ENCODE measurements at regions not wholly inside any gene's neighbourhood (a gene's known extent, or its start where the extent isn't known, plus 50 kb on each side); places are given as distances from the start of the nearest gene placed in this dataset.

GRCh38 chr12:127655691-127656090 is 611.3 kb upstream of the TMEM132C start:
- ATAC-seq (ENCODE audit: poor library complexity): no peak
- DNase-seq: no peak

GRCh38 chr12:127656266-127656665 is 610.7 kb upstream of the TMEM132C start:
- DNase-seq (no peak), ATAC-seq (ENCODE audit: poor library complexity) (no peak)
- intact Hi-C loops (cut with DNase I): no loop called here

More at GRCh38 chr12:127655691-127656090, 611.3 kb upstream of the TMEM132C start:
- intact Hi-C loops (cut with DNase I): no loop called here

- DNase-seq: no peak
- no peak for ATAC-seq (ENCODE audit: poor library complexity)
Measured at GRCh38 chr12:127657036-127657435, 609.9 kb upstream of the TMEM132C start.

GRCh38 chr12:127660961-127661360 is 606.0 kb upstream of the TMEM132C start:
- DNase-seq (no peak), ATAC-seq (ENCODE audit: poor library complexity) (no peak)
- intact Hi-C loops (cut with DNase I): no loop called here

More at GRCh38 chr12:127657036-127657435, 609.9 kb upstream of the TMEM132C start:
- intact Hi-C loops (cut with DNase I): no loop called here

GRCh38 chr12:127663716-127664115 is 603.3 kb upstream of the TMEM132C start:
- DNase-seq (no peak), ATAC-seq (ENCODE audit: poor library complexity) (no peak)
- intact Hi-C loops (cut with DNase I): no loop called here

GRCh38 chr12:127664901-127665300 is 602.1 kb upstream of the TMEM132C start:
- DNase-seq (no peak), ATAC-seq (ENCODE audit: poor library complexity) (no peak)
- intact Hi-C loops (cut with DNase I): no loop called here

GRCh38 chr12:127667131-127667685 is 599.8 kb upstream of the TMEM132C start:
- intact Hi-C loops (cut with DNase I): no loop called here
- DNase-seq: no peak
- ATAC-seq (ENCODE audit: poor library complexity): no peak

GRCh38 chr12:127670294-127670693 is 596.7 kb upstream of the TMEM132C start:
- ATAC-seq (ENCODE audit: poor library complexity) (no peak), DNase-seq (no peak)
- intact Hi-C loops (cut with DNase I): no loop called here

- no peak for ATAC-seq (ENCODE audit: poor library complexity)
- intact Hi-C loops (cut with DNase I): no loop called here
- no peak for DNase-seq
Measured at GRCh38 chr12:127670796-127671195, 596.2 kb upstream of the TMEM132C start.

- DNase-seq (no peak), ATAC-seq (ENCODE audit: poor library complexity) (no peak)
- intact Hi-C loops (cut with DNase I): no loop called here
Measured at GRCh38 chr12:127675936-127676335, 591.0 kb upstream of the TMEM132C start.

GRCh38 chr12:127677537-127678131 is 589.3 kb upstream of the TMEM132C start:
- intact Hi-C loops (cut with DNase I): no loop called here
- DNase-seq (peak; percentile 67), ATAC-seq (ENCODE audit: poor library complexity) (peak; percentile 76)

- no peak for ATAC-seq (ENCODE audit: poor library complexity)
- DNase-seq: no peak
- intact Hi-C loops (cut with DNase I): no loop called here
Measured at GRCh38 chr12:127678945-127679344, 588.0 kb upstream of the TMEM132C start.

GRCh38 chr12:127680516-127680915 is 586.5 kb upstream of the TMEM132C start:
- DNase-seq (no peak), ATAC-seq (ENCODE audit: poor library complexity) (no peak)
- intact Hi-C loops (cut with DNase I): no loop called here

GRCh38 chr12:127681151-127681754 is 585.7 kb upstream of the TMEM132C start:
- ATAC-seq (ENCODE audit: poor library complexity) (no peak), DNase-seq (no peak)
- intact Hi-C loops (cut with DNase I): no loop called here

- intact Hi-C loops (cut with DNase I): no loop called here
- no peak for ATAC-seq (ENCODE audit: poor library complexity)
- DNase-seq: no peak
Measured at GRCh38 chr12:127685491-127685890, 581.5 kb upstream of the TMEM132C start.

- intact Hi-C loops (cut with DNase I): no loop called here
- ATAC-seq (ENCODE audit: poor library complexity) (no peak), DNase-seq (no peak)
Measured at GRCh38 chr12:127685931-127686330, 581.0 kb upstream of the TMEM132C start.

GRCh38 chr12:127687181-127687580 is 579.8 kb upstream of the TMEM132C start:
- intact Hi-C loops (cut with DNase I): no loop called here
- DNase-seq (no peak), ATAC-seq (ENCODE audit: poor library complexity) (no peak)

GRCh38 chr12:127688906-127689428 is 578.0 kb upstream of the TMEM132C start:
- ATAC-seq (ENCODE audit: poor library complexity): no peak
- intact Hi-C loops (cut with DNase I): no loop called here

GRCh38 chr12:127690161-127690560 is 576.8 kb upstream of the TMEM132C start:
- intact Hi-C loops (cut with DNase I): no loop called here
- DNase-seq: no peak
- ATAC-seq (ENCODE audit: poor library complexity): no peak

More at GRCh38 chr12:127688906-127689428, 578.0 kb upstream of the TMEM132C start:
- no peak for DNase-seq

GRCh38 chr12:127696963-127697362 is 570.0 kb upstream of the TMEM132C start:
- intact Hi-C loops (cut with DNase I): no loop called here
- ATAC-seq (ENCODE audit: poor library complexity) (no peak), DNase-seq (no peak)

Data from Right ventricle myocardium superior (tissue), 1 donor.